Peyer's patch (tissue), 4 donors: ENCODE measurements at regions not wholly inside any gene's neighbourhood (a gene's known extent, or its start where the extent isn't known, plus 50 kb on each side); places are given as distances from the start of the nearest gene placed in this dataset.

Experiments used
- POLR2A ChIP-seq, 2 donors: fragments of 450-650 bp; IDR thresholded peaks; one replicate each; pipeline ENCODE4 v1.5.1; 2017; ENCODE audit warnings: antibody characterized with exemption in 2 of 2, mild to moderate bottlenecking in 2 of 2, moderate library complexity in 2 of 2
- TF ChIP-seq, protein P1 (sequence below), 6 experiments: fragments of 450-650 bp in 4 of 6; fragments of 200-600 bp in 2 of 6; sonication (generic) in 1 of 6; IDR thresholded peaks; one replicate each; pipeline ENCODE4 v1.5.1; 2017 to 2019; ENCODE audit warnings: antibody characterized with exemption in 6 of 6, mild to moderate bottlenecking in 3 of 6, moderate library complexity in 1 of 6

GRCh38 chr2:108118996-108119395, 120.8 kb upstream of the SULT1C3 start:
- TF ChIP-seq, protein P1, sequence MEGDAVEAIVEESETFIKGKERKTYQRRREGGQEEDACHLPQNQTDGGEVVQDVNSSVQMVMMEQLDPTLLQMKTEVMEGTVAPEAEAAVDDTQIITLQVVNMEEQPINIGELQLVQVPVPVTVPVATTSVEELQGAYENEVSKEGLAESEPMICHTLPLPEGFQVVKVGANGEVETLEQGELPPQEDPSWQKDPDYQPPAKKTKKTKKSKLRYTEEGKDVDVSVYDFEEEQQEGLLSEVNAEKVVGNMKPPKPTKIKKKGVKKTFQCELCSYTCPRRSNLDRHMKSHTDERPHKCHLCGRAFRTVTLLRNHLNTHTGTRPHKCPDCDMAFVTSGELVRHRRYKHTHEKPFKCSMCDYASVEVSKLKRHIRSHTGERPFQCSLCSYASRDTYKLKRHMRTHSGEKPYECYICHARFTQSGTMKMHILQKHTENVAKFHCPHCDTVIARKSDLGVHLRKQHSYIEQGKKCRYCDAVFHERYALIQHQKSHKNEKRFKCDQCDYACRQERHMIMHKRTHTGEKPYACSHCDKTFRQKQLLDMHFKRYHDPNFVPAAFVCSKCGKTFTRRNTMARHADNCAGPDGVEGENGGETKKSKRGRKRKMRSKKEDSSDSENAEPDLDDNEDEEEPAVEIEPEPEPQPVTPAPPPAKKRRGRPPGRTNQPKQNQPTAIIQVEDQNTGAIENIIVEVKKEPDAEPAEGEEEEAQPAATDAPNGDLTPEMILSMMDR (IDR thresholded peaks at IDR 0.05): no peak
- TF ChIP-seq POLR2A (IDR thresholded peaks at IDR 0.05): no peak
